Mucosa of rectum (tissue), 2 donors: ENCODE measurements at regions not wholly inside any gene's neighbourhood (a gene's known extent, or its start where the extent isn't known, plus 50 kb on each side); places are given as distances from the start of the nearest gene placed in this dataset.
"Not testable (repeated sequence)": the region's sequence is repeated elsewhere in the genome, so short reads cannot be mapped to it uniquely, and the experiment has no call there.

ENCODE experiments used
- H3K27ac ChIP-seq, 2 donors: one replicate each; pipeline ENCODE4 v1.7.0; 2013; ENCODE audit warnings: inconsistent platforms in 2 of 2, low read depth in 2 of 2, low read length in 2 of 2
- H3K27me3 ChIP-seq, 2 donors: one replicate each; pipeline ENCODE4 v1.7.0; 2013; ENCODE audit warnings: low read length in 2 of 2; ENCODE audit not compliant: control insufficient read depth in 2 of 2, insufficient read depth in 2 of 2
- H3K36me3 ChIP-seq, 2 donors: one replicate each; pipeline ENCODE4 v1.7.0; 2013; ENCODE audit warnings: low read length in 2 of 2; ENCODE audit not compliant: control insufficient read depth in 2 of 2, insufficient read depth in 2 of 2
- H3K4me1 ChIP-seq, 2 donors: one replicate each; pipeline ENCODE4 v1.7.0; 2013; ENCODE audit warnings: low read length in 2 of 2, mild to moderate bottlenecking in 1 of 2; ENCODE audit not compliant: control insufficient read depth in 2 of 2, insufficient read depth in 2 of 2
- H3K4me3 ChIP-seq, 2 donors: one replicate each; pipeline ENCODE4 v1.7.0; 2013; ENCODE audit warnings: low read length in 2 of 2
- H3K9ac ChIP-seq, 2 donors: one replicate each; pipeline ENCODE4 v1.7.0; 2013; ENCODE audit warnings: low read length in 2 of 2, low read depth in 1 of 2, mild to moderate bottlenecking in 1 of 2
- H3K9me3 ChIP-seq, 2 donors: one replicate each; pipeline ENCODE4 v1.7.0; 2013; ENCODE audit warnings: low read length in 2 of 2; ENCODE audit not compliant: control insufficient read depth in 2 of 2
- donor health status: healthy.
- donor health status: Normal muscosa, but diverticular disease.

- Histone ChIP-seq H3K27me3 (no peaks in the 10 kb centered on the region), H3K9ac (no peak overlapping the region), H3K27ac (no peak overlapping the region), H3K9me3 (peaks cover 0 to 5% of the 10 kb centered on the region in 2 donors), H3K4me1 (no peaks in the 10 kb centered on the region), H3K36me3 (no peaks in the 10 kb centered on the region), H3K4me3 (no peak overlapping the region)
Observed at GRCh38 chr14:83977583-83977982, 1552.4 kb upstream of the FLRT2 start.

DNA sequence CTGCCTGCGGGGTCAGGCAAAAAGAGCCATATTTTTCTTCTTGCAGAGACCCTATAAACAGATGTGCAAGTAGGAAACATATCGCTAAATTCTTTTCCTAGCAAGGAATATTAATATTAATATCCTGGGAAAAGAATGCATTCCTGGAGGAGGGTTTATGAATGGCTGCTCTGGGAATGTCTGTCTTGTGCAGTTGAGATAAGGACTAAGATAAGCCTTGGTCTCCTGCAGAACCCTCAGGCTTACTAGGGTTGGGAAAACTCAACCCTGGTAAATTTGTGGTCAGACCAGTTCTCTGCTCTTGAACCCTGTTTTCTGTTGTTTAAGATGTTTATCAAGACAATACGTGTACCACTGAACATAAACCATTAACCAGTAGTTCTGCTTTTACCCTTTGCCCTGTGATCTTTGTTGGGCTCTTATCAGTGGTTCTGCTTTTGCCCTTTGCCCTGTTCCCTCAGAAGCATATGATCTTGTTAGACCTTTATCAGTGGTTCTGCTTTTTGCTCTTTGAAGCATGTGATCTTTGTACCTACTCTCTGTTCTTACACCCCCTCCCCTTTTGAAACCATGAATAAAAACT lies 1548.2 kb upstream of the FLRT2 start:
- H3K4me3 ChIP-seq, H3K4me1 ChIP-seq, H3K9me3 ChIP-seq, H3K27ac ChIP-seq, H3K36me3 ChIP-seq, H3K9ac ChIP-seq, H3K27me3 ChIP-seq: not testable (repeated sequence)

- Histone ChIP-seq H3K4me1 (no peaks in the 10 kb centered on the region), H3K27me3 (no peaks in the 10 kb centered on the region), H3K9ac (no peak overlapping the region), H3K36me3 (no peaks in the 10 kb centered on the region), H3K9me3 (peaks cover 4% of the 10 kb centered on the region in 2 donors), H3K27ac (no peak overlapping the region), H3K4me3 (no peak overlapping the region)
Observed at GRCh38 chr14:83988275-83988674, 1541.7 kb upstream of the FLRT2 start.

- Histone ChIP-seq H3K4me1 (no peaks in the 10 kb centered on the region), H3K9ac (no peak overlapping the region)
Observed at GRCh38 chr14:83991666-83992065, 1538.3 kb upstream of the FLRT2 start.

GRCh38 chr14:83992857-83993256 lies 1537.1 kb upstream of the FLRT2 start:
- Histone ChIP-seq H3K9ac (no peak overlapping the region), H3K36me3 (no peaks in the 10 kb centered on the region), H3K27me3 (no peaks in the 10 kb centered on the region), H3K27ac (no peak overlapping the region), H3K9me3 (peaks cover 0 to 4% of the 10 kb centered on the region in 2 donors), H3K4me1 (no peaks in the 10 kb centered on the region), H3K4me3 (no peak overlapping the region)

More at GRCh38 chr14:83991666-83992065, 1538.3 kb upstream of the FLRT2 start:
- Histone ChIP-seq H3K27me3 (no peaks in the 10 kb centered on the region), H3K27ac (no peak overlapping the region), H3K36me3 (no peaks in the 10 kb centered on the region), H3K9me3 (peaks cover 0 to 4% of the 10 kb centered on the region in 2 donors), H3K4me3 (no peak overlapping the region)

- H3K4me3 ChIP-seq: no peak overlapping the region
- H3K4me1 ChIP-seq: no peaks in the 10 kb centered on the region
- H3K27ac ChIP-seq: no peak overlapping the region
- peaks cover 0 to 4% of the 10 kb centered on the region in 2 donors for H3K9me3 ChIP-seq
- H3K9ac ChIP-seq: no peak overlapping the region
- no peaks in the 10 kb centered on the region for H3K27me3 ChIP-seq
- H3K36me3 ChIP-seq: no peaks in the 10 kb centered on the region
Observed at GRCh38 chr14:83993545-83993944, 1536.4 kb upstream of the FLRT2 start.

GRCh38 chr14:83994020-83994419 lies 1535.9 kb upstream of the FLRT2 start:
- Histone ChIP-seq H3K4me1 (no peaks in the 10 kb centered on the region), H3K9ac (no peak overlapping the region), H3K9me3 (peaks cover 0 to 4% of the 10 kb centered on the region in 2 donors), H3K4me3 (no peak overlapping the region), H3K36me3 (no peaks in the 10 kb centered on the region), H3K27me3 (no peaks in the 10 kb centered on the region), H3K27ac (no peak overlapping the region)

DNA sequence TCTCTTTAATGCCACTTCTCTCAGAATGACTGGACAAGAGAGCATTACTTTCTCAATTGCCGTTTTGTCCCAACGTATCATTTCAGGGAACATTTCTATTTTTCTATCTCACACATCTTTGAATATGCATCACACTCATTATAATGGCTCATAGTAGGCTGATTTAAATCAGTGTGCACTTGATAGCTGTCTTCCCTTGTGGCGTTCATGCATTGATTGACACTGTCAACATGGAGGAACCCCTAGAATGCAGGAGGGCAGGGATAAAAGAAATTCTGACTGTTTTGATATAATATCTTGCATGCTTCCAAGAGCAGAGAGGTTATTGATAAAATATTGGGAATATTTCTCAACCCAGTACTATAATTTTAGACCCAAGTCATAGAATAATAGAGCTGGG lies 1528.9 kb upstream of the FLRT2 start:
- Histone ChIP-seq H3K4me1 (no peaks in the 10 kb centered on the region), H3K36me3 (no peaks in the 10 kb centered on the region), H3K9me3 (peaks cover 0 to 2% of the 10 kb centered on the region in 2 donors), H3K9ac (no peak overlapping the region), H3K27me3 (no peaks in the 10 kb centered on the region), H3K4me3 (no peak overlapping the region), H3K27ac (no peak overlapping the region)

GRCh38 chr14:84003346-84003745 lies 1526.6 kb upstream of the FLRT2 start:
- Histone ChIP-seq H3K9me3 (peaks cover 2 to 3% of the 10 kb centered on the region in 2 donors), H3K4me3 (no peak overlapping the region), H3K27ac (no peak overlapping the region)

DNA sequence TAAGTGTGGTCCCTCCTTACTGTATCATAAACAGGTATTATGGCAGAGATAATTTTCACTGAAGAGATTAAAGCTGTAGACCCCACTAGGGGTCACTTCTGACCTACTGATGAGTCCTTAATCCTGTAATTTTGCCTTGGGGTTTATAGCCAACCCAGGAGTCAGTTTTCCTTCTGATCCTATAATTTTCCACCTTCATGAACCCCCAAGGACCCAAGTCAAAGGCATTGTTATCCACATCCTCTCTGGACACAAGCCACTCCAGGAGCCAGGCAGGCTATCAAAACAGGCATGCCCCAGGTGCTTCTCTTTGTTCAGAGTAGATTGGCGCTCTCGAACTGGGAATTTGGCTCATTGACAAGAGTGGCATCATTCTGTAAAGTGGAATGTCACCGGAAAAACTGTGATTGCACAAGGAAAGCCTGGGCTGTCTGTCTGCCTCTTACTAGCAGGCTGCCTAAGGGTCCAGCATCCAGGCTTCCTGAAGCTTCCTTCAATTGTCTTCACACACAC lies 1523.2 kb upstream of the FLRT2 start:
- H3K4me1 ChIP-seq: no peaks in the 10 kb centered on the region
- no peaks in the 10 kb centered on the region for H3K36me3 ChIP-seq
- no peak overlapping the region for H3K4me3 ChIP-seq
- no peaks in the 10 kb centered on the region for H3K27me3 ChIP-seq
- H3K27ac ChIP-seq: no peak overlapping the region
- H3K9me3 ChIP-seq: peaks cover 2 to 3% of the 10 kb centered on the region in 2 donors
- no peak overlapping the region for H3K9ac ChIP-seq

More at GRCh38 chr14:84003346-84003745, 1526.6 kb upstream of the FLRT2 start:
- Histone ChIP-seq H3K27me3 (no peaks in the 10 kb centered on the region), H3K9ac (no peak overlapping the region), H3K4me1 (no peaks in the 10 kb centered on the region), H3K36me3 (no peaks in the 10 kb centered on the region)
